OCI-LY1 (cell line): ENCODE measurements at regions not wholly inside any gene's neighbourhood (a gene's known extent, or its start where the extent isn't known, plus 50 kb on each side); places are given as distances from the start of the nearest gene placed in this dataset.
A peak's percentile ranks its signal among the peaks of the same experiment; 100 is the strongest.

Experiments
- H2AFZ ChIP-seq: fragments of 200-600 bp; sonication (generic), shearing (Covaris generic); 2 replicates; pipeline ENCODE4 v1.6.0; 2014; ENCODE audit warnings: antibody characterized with exemption, mild to moderate bottlenecking, low read length
- H3F3A ChIP-seq: fragments of 200-600 bp; sonication (generic), shearing (Covaris generic); 2 replicates; pipeline ENCODE4 v1.6.0; 2014; ENCODE audit warnings: mild to moderate bottlenecking, antibody characterized with exemption, low read length, moderate library complexity; ENCODE audit not compliant: insufficient read depth
- H3K27ac ChIP-seq: fragments of 200-600 bp; sonication (generic); 2 replicates; pipeline ENCODE4 v1.5.1; 2014; ENCODE audit warnings: low read length, mixed run types, mild to moderate bottlenecking, low read depth; ENCODE audit not compliant: poor library complexity, severe bottlenecking
- H3K27me3 ChIP-seq: fragments of 200-600 bp; sonication (generic); 2 replicates; pipeline ENCODE4 v1.6.0; 2014; ENCODE audit warnings: antibody characterized with exemption, mild to moderate bottlenecking, low read length, moderate library complexity; ENCODE audit not compliant: insufficient read depth
- H3K36me3 ChIP-seq: fragments of 200-600 bp; sonication (generic); 2 replicates; pipeline ENCODE4 v1.6.1; 2014; ENCODE audit warnings: mild to moderate bottlenecking, antibody characterized with exemption, low read length, moderate library complexity, mixed read lengths; ENCODE audit not compliant: insufficient read depth
- H3K4me1 ChIP-seq: fragments of 200-600 bp; sonication (generic); 2 replicates; pipeline ENCODE4 v1.5.1; 2014; ENCODE audit warnings: mild to moderate bottlenecking, low read length, moderate library complexity; ENCODE audit not compliant: insufficient read depth, severe bottlenecking
- H3K4me2 ChIP-seq: fragments of 200-600 bp; sonication (generic), shearing (Covaris generic); 2 replicates; pipeline ENCODE4 v1.6.1; 2014; ENCODE audit warnings: low read length
- H3K4me3 ChIP-seq: fragments of 200-600 bp; sonication (generic); 2 replicates; pipeline ENCODE4 v1.5.1; 2014; ENCODE audit warnings: low read length, low read depth, mild to moderate bottlenecking, mixed read lengths; ENCODE audit not compliant: poor library complexity, severe bottlenecking
- H3K79me2 ChIP-seq: fragments of 200-600 bp; shearing (Covaris generic); 2 replicates; pipeline ENCODE4 v1.6.1; 2016; ENCODE audit warnings: mixed run types, low read length, mixed read lengths; ENCODE audit not compliant: insufficient read depth
- H3K9ac ChIP-seq: fragments of 200-600 bp; sonication (generic), shearing (Covaris generic); 2 replicates; pipeline ENCODE4 v1.6.1; 2014; ENCODE audit warnings: mild to moderate bottlenecking, low read length, mixed read lengths
- H3K9me2 ChIP-seq: fragments of 200-600 bp; sonication (generic), shearing (Covaris generic); 2 replicates; pipeline ENCODE4 v1.6.1; 2014; ENCODE audit warnings: low read depth, mild to moderate bottlenecking, low read length, mixed read lengths
- H3K9me3 ChIP-seq: fragments of 200-600 bp; shearing (Covaris generic); 2 replicates; pipeline ENCODE4 v1.6.1; 2014; ENCODE audit warnings: low read length, mixed read lengths
- H4K20me1 ChIP-seq: fragments of 200-600 bp; sonication (generic), shearing (Covaris generic); 2 replicates; pipeline ENCODE4 v1.6.0; 2016; ENCODE audit warnings: mild to moderate bottlenecking, low read length; ENCODE audit not compliant: insufficient read depth
- EZH2 ChIP-seq: fragments of 200-600 bp; sonication (generic), shearing (Covaris generic); IDR thresholded peaks from 2 replicates; pipeline ENCODE4 v1.8.0; 2017; ENCODE audit warnings: borderline replicate concordance, mixed run types, mild to moderate bottlenecking, antibody characterized with exemption, low read length, moderate library complexity, mixed read lengths
- TF ChIP-seq, protein P1 (sequence below): fragments of 200-600 bp; sonication (generic), shearing (Covaris generic); IDR thresholded peaks from 2 replicates; pipeline ENCODE4 v1.5.1; 2017; ENCODE audit warnings: mild to moderate bottlenecking, antibody characterized with exemption, low read length, moderate library complexity, mixed read lengths

- Histone ChIP-seq H3K27ac (no peak overlapping the region), H3K9ac (no peak overlapping the region), H3K9me3 (no peaks in the 10 kb centered on the region), H4K20me1 (no peaks in the 10 kb centered on the region), H3K36me3 (no peaks in the 10 kb centered on the region; the same call in 1 of the 2 replicates), H3K79me2 (no peaks in the 10 kb centered on the region), H3K4me3 (no peak overlapping the region), H3K4me1 (peaks cover 44% of the 10 kb centered on the region), H3F3A (no peaks in the 10 kb centered on the region), H3K27me3 (no peaks in the 10 kb centered on the region), H3K4me2 (no peak overlapping the region), H3K9me2 (no peaks in the 10 kb centered on the region), H2AFZ (no peak overlapping the region)
- TF ChIP-seq EZH2 = no peak
- TF ChIP-seq, protein P1, sequence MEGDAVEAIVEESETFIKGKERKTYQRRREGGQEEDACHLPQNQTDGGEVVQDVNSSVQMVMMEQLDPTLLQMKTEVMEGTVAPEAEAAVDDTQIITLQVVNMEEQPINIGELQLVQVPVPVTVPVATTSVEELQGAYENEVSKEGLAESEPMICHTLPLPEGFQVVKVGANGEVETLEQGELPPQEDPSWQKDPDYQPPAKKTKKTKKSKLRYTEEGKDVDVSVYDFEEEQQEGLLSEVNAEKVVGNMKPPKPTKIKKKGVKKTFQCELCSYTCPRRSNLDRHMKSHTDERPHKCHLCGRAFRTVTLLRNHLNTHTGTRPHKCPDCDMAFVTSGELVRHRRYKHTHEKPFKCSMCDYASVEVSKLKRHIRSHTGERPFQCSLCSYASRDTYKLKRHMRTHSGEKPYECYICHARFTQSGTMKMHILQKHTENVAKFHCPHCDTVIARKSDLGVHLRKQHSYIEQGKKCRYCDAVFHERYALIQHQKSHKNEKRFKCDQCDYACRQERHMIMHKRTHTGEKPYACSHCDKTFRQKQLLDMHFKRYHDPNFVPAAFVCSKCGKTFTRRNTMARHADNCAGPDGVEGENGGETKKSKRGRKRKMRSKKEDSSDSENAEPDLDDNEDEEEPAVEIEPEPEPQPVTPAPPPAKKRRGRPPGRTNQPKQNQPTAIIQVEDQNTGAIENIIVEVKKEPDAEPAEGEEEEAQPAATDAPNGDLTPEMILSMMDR = no peak
These were observed 1286.7 kb downstream of the TBC1D22A start for GRCh38 chr22:48049116-48049515.

DNA sequence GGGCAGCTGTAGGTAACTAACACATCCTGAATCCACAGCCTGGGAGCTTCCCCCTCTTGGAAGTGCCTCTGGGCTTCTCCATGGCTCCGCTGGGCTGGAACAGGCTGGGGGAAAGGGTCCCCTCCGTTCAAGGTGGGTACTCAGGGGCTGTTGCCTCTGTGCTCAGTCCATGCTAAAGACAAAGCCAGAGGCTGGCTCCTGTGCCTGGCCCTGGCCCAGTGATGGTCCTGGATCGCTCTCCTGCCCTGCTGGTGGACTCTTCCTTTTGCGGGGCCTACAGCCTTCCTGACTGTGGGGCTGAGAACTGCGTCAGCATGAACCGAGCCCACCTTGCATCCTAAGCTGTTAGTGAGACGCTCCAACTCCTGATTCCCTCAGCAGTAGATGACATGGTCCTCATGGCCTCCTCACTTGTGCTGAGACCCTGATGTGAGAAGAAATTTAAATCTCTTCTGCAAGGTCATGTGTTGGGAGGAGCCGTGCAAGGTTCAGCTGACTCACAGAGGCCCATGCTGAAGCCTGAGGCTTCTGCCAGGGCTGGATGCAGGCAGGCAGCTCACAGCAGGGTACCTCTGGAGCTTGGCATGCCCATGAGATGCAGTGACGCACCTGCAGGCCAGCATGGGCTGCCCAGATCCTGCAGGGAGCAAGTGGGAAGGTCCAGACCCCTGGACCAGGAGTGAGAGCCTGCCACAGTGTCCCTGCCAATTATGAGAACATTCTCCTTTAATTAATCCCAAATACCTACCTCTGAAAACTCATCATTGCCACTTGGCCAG lies 1285.5 kb downstream of the TBC1D22A start:
- H3K4me2 ChIP-seq = no peak overlapping the region
- no peak overlapping the region for H3K27ac ChIP-seq
- H3K4me3 ChIP-seq = no peak overlapping the region
- no peak overlapping the region for H3K9ac ChIP-seq
- no peaks in the 10 kb centered on the region for H3K27me3 ChIP-seq
- H2AFZ ChIP-seq = no peak overlapping the region
- H3K4me1 ChIP-seq = peaks cover 50% of the 10 kb centered on the region
- TF ChIP-seq, protein P1 = no peak
- no peak for TF ChIP-seq EZH2
- H4K20me1 ChIP-seq = no peaks in the 10 kb centered on the region
- no peaks in the 10 kb centered on the region for H3K9me3 ChIP-seq
- H3K79me2 ChIP-seq = no peaks in the 10 kb centered on the region
- no peaks in the 10 kb centered on the region; the same call in 1 of the 2 replicates for H3K36me3 ChIP-seq
- no peaks in the 10 kb centered on the region for H3K9me2 ChIP-seq
- H3F3A ChIP-seq = no peaks in the 10 kb centered on the region

GRCh38 chr22:48045369-48045768 lies 1282.9 kb downstream of the TBC1D22A start:
- Histone ChIP-seq H3K4me1 (peaks cover 41% of the 10 kb centered on the region), H3F3A (no peaks in the 10 kb centered on the region), H3K36me3 (no peaks in the 10 kb centered on the region), H3K79me2 (no peaks in the 10 kb centered on the region), H3K27ac (peak overlapping the region; percentile 75), H3K27me3 (no peaks in the 10 kb centered on the region), H4K20me1 (no peaks in the 10 kb centered on the region), H3K9me2 (no peaks in the 10 kb centered on the region), H3K9ac (peak overlapping the region; percentile 11; the same call in 1 of the 2 replicates), H2AFZ (no peak overlapping the region), H3K4me2 (peak overlapping the region; percentile 34), H3K9me3 (no peaks in the 10 kb centered on the region), H3K4me3 (no peak overlapping the region)
- TF ChIP-seq EZH2 = no peak
- TF ChIP-seq, protein P1 = no peak
